Body of pancreas (tissue), 4 donors: ENCODE measurements at regions not wholly inside any gene's neighbourhood (a gene's known extent, or its start where the extent isn't known, plus 50 kb on each side); places are given as distances from the start of the nearest gene placed in this dataset.

Experiments
- ATAC-seq: fragments of 150-250 bp; one replicate; pipeline ENCODE4 v1.9.1; 2016
- DNase-seq, 4 donors: peaks; one replicate each; pipeline ENCODE4 v3.0.0-alpha.2; 2019
- H3K27ac ChIP-seq, 4 donors: fragments of 200-600 bp; sonication (generic); 1 replicate in 3 of 4; 2 replicates in 1 of 4; pipeline versions ENCODE4 v1.5.1 to v1.6.1; 2016 to 2019; ENCODE audit warnings: mild to moderate bottlenecking in 1 of 4, mixed read lengths in 1 of 4, moderate library complexity in 1 of 4
- H3K27me3 ChIP-seq, 2 donors: fragments of 200-600 bp; sonication (generic); one replicate each; pipeline ENCODE4 v1.6.0; 2016; ENCODE audit warnings: mild to moderate bottlenecking in 1 of 2
- H3K36me3 ChIP-seq, 2 donors: fragments of 200-600 bp; sonication (generic); replicated peaks in 1 of 2; 2 replicates each; pipeline ENCODE4 v1.5.1; 2016; ENCODE audit warnings: low read depth in 2 of 2; ENCODE audit not compliant: insufficient read depth in 1 of 2
- H3K4me1 ChIP-seq: fragments of 200-600 bp; sonication (generic); one replicate; pipeline ENCODE4 v1.6.0; 2016
- H3K4me3 ChIP-seq, 2 donors: fragments of 200-600 bp; sonication (generic); 1 replicate in 1 of 2; 2 replicates in 1 of 2; pipeline ENCODE4 v1.5.1; 2016 to 2019
- H3K9me3 ChIP-seq, 3 donors: fragments of 200-600 bp; sonication (generic); 1 replicate in 2 of 3; 2 replicates in 1 of 3; pipeline ENCODE4 v1.5.1; 2016
- POLR2A ChIP-seq, 3 donors: fragments of 450-650 bp; IDR thresholded peaks; one replicate each; pipeline ENCODE4 v1.6.1; 2016; ENCODE audit warnings: antibody characterized with exemption in 3 of 3, mild to moderate bottlenecking in 2 of 3
- WGBS, 2 donors: methylation state at CpG; one replicate each; pipeline ENCODE4 v1.1.5; 2017; 5-methylcytosine and 5-hydroxymethylcytosine counted together
- intact Hi-C: fragments of 100-400 bp; cut with DNase I; formaldehyde crosslinking; loops from one replicate; pipeline ENCODE4 v1.15.1; 2023
- TF ChIP-seq, protein P1 (sequence below), 7 experiments: fragments of 450-650 bp in 4 of 7; fragments of 200-600 bp in 3 of 7; sonication (generic) in 3 of 7; IDR thresholded peaks; one replicate each; pipeline ENCODE4 v1.5.1; 2016 to 2019; ENCODE audit warnings: antibody characterized with exemption in 7 of 7

DNA sequence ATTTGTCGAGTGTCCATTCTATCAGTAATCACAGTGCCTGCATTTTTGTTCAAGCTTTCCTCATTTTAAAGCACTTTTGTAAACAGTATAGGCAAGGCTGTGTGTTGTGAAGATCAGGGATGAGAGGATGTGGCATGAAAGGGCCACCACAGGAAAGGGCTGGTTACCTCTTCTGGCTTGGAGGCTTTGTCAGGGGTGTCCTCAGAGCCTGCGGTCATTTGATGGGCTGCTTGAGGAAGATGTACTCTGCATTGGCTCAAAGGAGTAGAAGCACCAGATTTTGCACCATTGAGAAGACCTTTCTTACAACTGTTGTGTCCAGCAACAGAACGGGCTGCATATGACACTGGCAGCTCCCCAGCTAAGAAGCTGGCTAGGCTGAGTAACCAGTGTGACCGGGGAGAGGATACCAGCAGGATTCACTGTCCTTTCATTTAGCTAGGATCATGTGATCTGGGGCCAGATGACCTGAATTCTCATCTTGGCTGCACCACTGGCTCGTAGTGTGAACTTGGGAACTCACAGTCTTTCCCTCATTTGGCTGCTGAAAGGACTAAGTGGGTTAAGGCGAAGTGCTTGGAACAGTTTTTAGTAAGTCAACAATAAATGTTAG is 380.2 kb downstream of the FGF9 start:
- Histone ChIP-seq H3K36me3 (no peaks in the 10 kb centered on the region), H3K4me1 (no peaks in the 10 kb centered on the region), H3K4me3 (no peak overlapping the region), H3K27ac (no peak overlapping the region), H3K27me3 (no peaks in the 10 kb centered on the region), H3K9me3 (no peaks in the 10 kb centered on the region)
- no peak for TF ChIP-seq POLR2A (IDR thresholded peaks at IDR 0.05)
- TF ChIP-seq, protein P1, sequence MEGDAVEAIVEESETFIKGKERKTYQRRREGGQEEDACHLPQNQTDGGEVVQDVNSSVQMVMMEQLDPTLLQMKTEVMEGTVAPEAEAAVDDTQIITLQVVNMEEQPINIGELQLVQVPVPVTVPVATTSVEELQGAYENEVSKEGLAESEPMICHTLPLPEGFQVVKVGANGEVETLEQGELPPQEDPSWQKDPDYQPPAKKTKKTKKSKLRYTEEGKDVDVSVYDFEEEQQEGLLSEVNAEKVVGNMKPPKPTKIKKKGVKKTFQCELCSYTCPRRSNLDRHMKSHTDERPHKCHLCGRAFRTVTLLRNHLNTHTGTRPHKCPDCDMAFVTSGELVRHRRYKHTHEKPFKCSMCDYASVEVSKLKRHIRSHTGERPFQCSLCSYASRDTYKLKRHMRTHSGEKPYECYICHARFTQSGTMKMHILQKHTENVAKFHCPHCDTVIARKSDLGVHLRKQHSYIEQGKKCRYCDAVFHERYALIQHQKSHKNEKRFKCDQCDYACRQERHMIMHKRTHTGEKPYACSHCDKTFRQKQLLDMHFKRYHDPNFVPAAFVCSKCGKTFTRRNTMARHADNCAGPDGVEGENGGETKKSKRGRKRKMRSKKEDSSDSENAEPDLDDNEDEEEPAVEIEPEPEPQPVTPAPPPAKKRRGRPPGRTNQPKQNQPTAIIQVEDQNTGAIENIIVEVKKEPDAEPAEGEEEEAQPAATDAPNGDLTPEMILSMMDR (IDR thresholded peaks at IDR 0.05), result no peak
- ATAC-seq (no peak), DNase-seq (no peak)
- intact Hi-C loops, result no loop called here
- WGBS, 2 donors, result 77 to 84% methylated on average over 6 of the region's 6 CpGs

GRCh38 chr13:22053053-22053452 is 382.2 kb downstream of the FGF9 start:
- H3K27me3 ChIP-seq, result no peaks in the 10 kb centered on the region
- TF ChIP-seq, protein P1 (IDR thresholded peaks at IDR 0.05), result no peak
- TF ChIP-seq POLR2A (IDR thresholded peaks at IDR 0.05), result no peak
- 58 to 69% methylated on average over 3 of the region's 3 CpGs for WGBS, 2 donors
- no peaks in the 10 kb centered on the region for H3K9me3 ChIP-seq
- H3K4me3 ChIP-seq, result no peak overlapping the region
- H3K36me3 ChIP-seq, result no peaks in the 10 kb centered on the region
- DNase-seq (no peak), ATAC-seq (no peak)
- intact Hi-C loops, result no loop called here
- no peak overlapping the region for H3K27ac ChIP-seq
- H3K4me1 ChIP-seq, result no peaks in the 10 kb centered on the region

DNA sequence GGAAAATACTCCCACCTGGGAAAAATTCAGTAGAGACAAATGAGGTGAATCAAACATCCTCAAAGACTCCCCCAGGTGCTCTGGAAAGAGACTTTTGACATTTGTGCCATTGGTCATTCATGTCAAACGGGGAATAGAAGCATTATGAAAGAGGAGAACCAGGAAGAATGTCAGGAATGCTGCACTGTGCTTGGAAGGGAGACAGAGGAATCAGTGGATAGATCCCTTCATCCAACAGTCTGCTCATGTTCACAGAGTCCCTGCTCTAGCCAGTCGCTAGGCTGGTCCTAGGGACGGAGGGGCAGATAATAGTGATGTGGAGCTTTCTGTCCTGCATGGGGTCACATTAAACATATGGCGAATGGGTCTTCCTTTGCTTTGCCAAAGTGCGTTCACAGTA is 384.4 kb downstream of the FGF9 start:
- Histone ChIP-seq H3K9me3 (no peaks in the 10 kb centered on the region), H3K4me3 (no peak overlapping the region), H3K27me3 (no peaks in the 10 kb centered on the region), H3K27ac (no peak overlapping the region), H3K36me3 (no peaks in the 10 kb centered on the region), H3K4me1 (no peaks in the 10 kb centered on the region)
- TF ChIP-seq, protein P1 (IDR thresholded peaks at IDR 0.05), result no peak
- TF ChIP-seq POLR2A (IDR thresholded peaks at IDR 0.05), result no peak
- ATAC-seq (peak; percentile 50), DNase-seq (no peak)
- WGBS, 2 donors, result 37 to 40% methylated on average over 5 of the region's 5 CpGs
- intact Hi-C loops, result no loop called here

- no peaks in the 10 kb centered on the region for H3K27me3 ChIP-seq
- no peak for DNase-seq
- H3K36me3 ChIP-seq, result no peaks in the 10 kb centered on the region
- TF ChIP-seq POLR2A (IDR thresholded peaks at IDR 0.05), result no peak
- TF ChIP-seq, protein P1 (IDR thresholded peaks at IDR 0.05), result no peak
- H3K4me1 ChIP-seq, result no peaks in the 10 kb centered on the region
- no peak overlapping the region for H3K4me3 ChIP-seq
- ATAC-seq, result no peak
- 66 to 68% methylated on average over 6 of the region's 6 CpGs for WGBS, 2 donors
- H3K27ac ChIP-seq, result no peak overlapping the region
- no peaks in the 10 kb centered on the region for H3K9me3 ChIP-seq
- intact Hi-C loops, result no loop called here
Measured at GRCh38 chr13:22060187-22060586, 389.3 kb downstream of the FGF9 start.

DNA sequence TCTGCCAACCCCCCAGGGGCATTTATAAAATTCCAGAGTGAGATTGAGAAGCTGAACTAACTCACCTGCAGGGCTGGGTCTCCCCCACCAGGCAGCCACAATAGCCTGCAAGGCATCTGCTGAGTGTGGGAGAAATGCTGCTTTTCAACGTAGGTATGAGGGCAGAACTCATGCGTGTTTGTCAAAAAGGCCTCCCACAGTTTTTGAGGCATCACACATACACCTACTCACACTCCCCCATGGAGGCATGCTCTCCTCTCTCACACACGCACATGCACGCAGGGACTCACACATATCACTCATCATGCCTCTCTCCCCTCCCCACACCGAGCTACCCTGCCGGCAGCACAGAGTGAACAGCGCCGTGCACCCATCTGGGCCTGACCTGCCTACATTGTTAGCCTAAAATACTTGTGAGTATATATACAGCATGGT is 390.5 kb downstream of the FGF9 start:
- TF ChIP-seq POLR2A (IDR thresholded peaks at IDR 0.05), result no peak
- TF ChIP-seq, protein P1 (IDR thresholded peaks at IDR 0.05), result no peak
- 80 to 90% methylated on average over 8 of the region's 8 CpGs for WGBS, 2 donors
- intact Hi-C loops, result no loop called here
- Histone ChIP-seq H3K4me3 (no peak overlapping the region), H3K27me3 (no peaks in the 10 kb centered on the region), H3K27ac (no peak overlapping the region), H3K4me1 (no peaks in the 10 kb centered on the region), H3K9me3 (no peaks in the 10 kb centered on the region), H3K36me3 (no peaks in the 10 kb centered on the region)
- ATAC-seq, result no peak
- DNase-seq, result no peak
